HG03439 (cell line): ENCODE measurements at regions not wholly inside any gene's neighbourhood (a gene's known extent, or its start where the extent isn't known, plus 50 kb on each side); places are given as distances from the start of the nearest gene placed in this dataset.

Source experiments
- ATAC-seq: cut with Tn5 transposase; IDR thresholded peaks from one replicate; pipeline ENCODE4 v1.9.1; 2021; ENCODE audit warnings: mild to moderate bottlenecking, moderate library complexity; ENCODE audit not compliant: unreplicated experiment

GRCh38 chr6:120137492-120137891, 787.9 kb upstream of the MAN1A1 start:
- ATAC-seq = no peak

DNA sequence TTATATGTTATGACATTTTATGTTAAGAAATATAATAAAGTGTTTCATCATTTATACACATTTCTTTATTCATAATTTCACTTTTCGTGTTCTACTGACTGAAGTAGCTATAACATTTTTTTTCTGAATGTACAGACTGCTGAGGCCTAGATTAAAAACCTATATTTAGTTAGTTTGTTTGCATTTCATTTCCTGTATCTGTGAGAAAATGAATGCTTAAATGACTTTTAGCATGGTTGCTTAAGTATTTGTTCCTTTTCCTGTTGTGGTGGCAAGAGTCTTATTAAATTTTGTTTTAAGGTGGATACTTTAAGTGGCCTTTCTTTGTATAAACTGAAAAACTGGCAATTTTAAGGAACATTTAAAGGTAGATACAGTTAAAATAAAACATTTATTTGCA, 779.7 kb upstream of the MAN1A1 start:
- no peak for ATAC-seq

DNA sequence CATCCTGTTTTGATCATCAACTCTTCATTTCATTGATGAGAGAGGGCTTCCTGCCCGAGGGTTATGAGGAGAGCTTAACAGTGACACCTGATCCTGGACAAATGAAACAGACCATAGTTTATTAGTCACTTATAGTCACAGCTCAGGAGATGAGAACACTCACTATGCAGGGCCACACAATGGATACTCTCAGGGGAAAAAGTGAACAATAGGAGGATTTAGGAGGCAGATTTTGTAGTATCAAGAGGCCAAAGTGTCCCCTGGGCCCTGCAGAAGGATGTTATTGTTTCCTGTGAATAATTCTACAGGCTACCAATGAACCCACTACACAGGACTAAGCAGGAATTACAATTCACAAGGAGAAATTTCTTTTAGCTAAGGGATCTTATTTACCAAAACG, 772.8 kb upstream of the MAN1A1 start:
- no peak for ATAC-seq

DNA sequence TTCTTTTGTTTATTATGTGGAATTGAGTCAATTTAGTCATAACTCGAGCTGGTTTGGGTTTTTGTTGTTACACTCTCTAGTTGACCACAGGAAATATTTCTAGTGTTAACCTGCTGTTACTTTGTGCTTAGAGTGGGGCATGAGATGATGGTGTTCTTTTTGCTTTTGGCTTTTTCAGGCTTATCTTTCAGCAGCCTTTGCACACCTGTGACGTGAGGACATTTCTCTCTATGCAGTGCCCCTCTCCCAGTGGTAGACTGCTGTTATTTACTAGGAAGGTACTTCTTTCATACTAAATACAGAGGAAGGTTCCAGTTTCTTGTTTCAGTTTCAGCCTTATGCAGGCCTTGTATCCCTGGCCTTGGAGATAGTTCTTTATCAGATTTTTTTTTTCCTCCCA, 766.8 kb upstream of the MAN1A1 start:
- no peak for ATAC-seq

DNA sequence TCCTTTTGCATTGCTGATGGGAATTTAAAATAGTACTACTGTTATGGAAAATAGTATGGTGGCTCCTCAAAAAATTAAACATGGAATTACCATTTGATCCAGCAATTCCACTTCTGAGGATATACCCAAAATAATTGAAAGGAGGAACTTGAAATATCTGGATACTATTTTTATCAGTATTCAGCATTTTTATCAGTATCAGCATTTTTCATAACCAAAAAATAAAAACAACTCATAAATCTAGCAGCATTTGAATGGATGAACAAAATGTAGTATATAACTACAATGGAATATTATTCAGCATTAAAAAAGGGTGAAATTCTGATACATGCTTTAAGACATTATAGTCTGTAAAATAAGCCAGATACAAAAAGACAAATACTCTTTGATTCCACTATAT, 763.4 kb upstream of the MAN1A1 start:
- no peak for ATAC-seq

- no peak for ATAC-seq
Measured at GRCh38 chr6:120111001-120111400, 761.4 kb upstream of the MAN1A1 start.

DNA sequence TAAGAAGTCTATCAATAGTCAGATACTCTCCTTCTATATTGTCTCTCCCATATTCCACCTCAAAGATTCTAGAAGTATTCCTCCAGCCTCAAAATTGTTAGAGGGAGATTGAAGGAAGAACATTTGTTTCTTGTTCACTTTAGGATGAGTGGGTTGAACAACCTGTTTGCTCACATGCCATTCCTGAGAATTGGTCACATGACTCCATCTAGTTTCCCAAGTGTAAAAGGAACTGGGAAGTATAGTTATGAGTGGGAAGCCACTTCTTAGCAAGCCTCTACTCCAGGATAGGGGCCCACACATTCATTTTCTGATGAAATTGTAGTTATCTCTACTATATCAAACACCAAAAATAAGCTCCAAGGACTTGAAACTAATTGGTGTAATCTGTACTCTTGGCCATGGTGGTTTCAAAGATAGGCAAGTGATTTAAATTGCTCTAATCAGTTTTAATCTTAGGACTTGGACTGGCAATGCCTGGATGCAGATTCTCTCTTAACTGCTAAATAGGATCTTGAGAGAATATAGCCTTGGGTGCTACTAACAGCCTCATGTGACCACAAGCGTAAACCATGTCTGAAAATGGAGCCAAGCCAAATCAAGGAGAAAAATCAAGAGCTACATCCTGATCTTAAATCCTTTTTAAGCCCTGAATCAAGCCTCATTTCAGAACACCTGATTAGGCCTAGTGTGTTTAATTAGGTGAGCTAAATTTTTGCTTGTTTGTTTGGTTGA, 758.7 kb upstream of the MAN1A1 start:
- ATAC-seq = no peak

- no peak for ATAC-seq
Measured at GRCh38 chr6:120103618-120104017, 754.1 kb upstream of the MAN1A1 start.

- no peak for ATAC-seq
Measured at GRCh38 chr6:120096696-120097260, 747.2 kb upstream of the MAN1A1 start.

DNA sequence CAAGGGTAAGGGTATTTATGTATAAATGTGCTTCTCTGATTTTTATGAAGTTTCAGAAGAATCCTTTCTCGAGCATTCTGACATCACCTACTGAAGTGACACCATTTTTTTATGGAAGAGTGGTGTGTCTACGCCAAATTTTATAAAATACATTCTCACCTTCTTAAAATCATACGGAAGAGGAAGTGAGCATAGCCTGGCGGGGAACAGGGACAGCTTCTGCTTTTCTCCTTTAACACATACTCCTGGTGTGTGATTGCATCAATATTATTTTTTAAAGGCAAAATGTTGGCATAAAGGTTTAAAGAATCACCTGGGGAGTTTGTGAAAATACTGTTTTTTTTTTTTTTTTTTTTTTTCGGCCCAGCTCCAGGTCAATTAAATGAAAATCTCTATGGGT, 733.6 kb upstream of the MAN1A1 start:
- ATAC-seq = no peak

- ATAC-seq = no peak
Measured at GRCh38 chr6:120077489-120077888, 727.9 kb upstream of the MAN1A1 start.

DNA sequence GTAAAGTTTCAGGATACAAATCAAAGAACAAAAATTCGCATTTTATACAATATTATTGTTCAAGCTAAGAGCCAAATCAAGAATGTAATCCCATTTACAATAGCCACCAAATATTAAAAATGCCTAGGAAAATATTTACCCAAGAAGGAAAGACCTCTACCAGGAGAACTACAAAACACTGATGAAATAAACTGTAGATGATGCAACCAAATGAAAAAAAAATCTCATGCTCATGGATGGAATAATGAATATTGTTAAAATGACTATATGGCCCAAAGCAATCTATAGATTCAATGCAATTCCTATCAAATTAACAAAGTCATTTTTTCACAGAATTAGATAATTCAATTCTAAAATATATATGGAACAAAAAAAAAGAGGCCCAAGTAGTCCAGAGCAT, 708.8 kb upstream of the MAN1A1 start:
- no peak for ATAC-seq

- peak; percentile 78 for ATAC-seq
Measured at GRCh38 chr6:120056085-120056484, 706.5 kb upstream of the MAN1A1 start.

DNA sequence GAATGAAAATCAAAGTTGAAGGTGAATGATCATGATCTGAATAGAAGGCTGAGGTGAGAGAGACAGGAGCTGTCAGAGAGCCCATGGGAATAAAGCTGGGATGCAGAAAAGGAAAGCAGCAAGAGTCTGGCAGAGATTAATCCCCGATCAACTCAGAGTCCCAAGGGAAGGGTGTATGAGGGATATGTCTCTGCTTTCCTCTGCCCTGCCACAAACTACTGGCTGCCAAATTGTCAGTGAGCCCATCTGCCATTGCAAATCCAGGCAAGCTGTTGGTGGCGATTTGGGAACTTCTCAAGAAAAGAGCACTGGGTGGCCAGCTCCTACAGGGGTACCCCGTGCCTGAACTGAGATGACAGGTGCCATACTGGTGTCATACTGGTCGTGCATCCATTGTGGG, 705.5 kb upstream of the MAN1A1 start:
- ATAC-seq = no peak

DNA sequence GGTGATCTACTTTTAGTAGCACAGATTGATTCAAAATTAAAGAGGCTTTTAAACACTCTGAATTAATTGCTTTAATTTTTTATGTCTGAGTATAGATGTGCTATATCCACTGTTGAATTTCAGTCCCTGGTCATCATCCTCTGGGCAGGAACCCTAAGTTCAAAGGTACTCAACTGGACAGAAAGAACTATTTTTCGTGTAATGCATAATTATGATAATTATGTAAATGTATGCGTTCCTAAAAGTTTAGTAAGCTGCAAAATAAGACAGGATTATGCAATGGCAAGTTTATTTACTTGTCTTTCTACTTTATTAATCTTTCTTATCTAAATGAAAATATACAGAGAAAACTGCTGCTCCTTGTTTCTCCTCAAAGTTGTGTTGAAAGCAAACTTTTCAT, 690.1 kb upstream of the MAN1A1 start:
- ATAC-seq = no peak

DNA sequence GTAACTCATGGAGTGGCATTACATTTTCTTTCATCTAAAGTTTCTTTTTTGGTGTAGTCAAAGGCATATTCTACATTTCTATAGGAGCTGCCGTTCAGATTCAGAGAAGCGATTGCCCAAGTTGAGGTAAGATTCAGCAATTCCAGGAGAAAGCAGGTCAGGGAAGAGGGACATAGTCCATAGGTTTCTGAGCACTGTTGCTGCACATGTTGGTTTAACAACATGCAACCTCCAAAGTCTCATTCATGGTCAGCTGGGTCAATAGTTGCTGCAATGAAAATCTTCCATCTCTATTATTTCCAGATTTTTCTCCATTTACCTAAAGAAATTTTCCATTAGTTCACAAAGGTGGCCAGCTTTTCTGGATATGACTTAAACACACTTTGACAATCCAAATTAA, 682.3 kb upstream of the MAN1A1 start:
- no peak for ATAC-seq

GRCh38 chr6:120026791-120027190, 677.2 kb upstream of the MAN1A1 start:
- no peak for ATAC-seq

- ATAC-seq = no peak
Measured at GRCh38 chr6:120010075-120010474, 660.5 kb upstream of the MAN1A1 start.

GRCh38 chr6:120005292-120005976, 655.9 kb upstream of the MAN1A1 start:
- no peak for ATAC-seq

DNA sequence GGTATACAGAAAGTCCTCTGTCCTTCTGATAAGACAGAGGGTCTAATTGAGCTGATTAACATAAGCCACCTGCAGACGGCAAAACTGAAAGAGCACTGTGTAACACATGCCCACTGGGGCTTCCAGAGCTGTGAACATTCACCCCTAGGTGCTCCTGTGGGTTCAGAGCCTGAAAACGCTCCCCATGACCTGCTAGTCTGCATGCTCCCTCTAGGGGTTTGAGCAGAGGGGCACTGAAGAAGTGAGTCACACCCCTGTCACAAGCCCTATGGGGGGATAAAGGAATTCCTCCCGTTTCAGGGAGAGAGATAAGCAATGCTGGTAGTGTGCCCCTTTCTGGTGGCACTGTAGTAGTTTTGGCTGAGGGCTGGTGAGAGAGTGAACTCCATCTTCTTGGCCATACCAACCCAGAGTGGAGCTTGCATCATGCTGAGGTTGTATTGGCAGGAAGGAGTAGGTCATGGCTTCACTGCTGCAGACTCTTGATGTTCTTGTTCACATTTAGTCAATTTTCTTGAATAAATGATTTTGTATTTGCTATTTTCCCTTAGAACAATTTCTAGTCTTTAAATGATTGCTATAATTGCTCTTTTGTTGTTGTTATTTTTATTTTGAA, 637.5 kb upstream of the MAN1A1 start:
- no peak for ATAC-seq

- ATAC-seq = no peak
Measured at GRCh38 chr6:119985952-119986736, 636.6 kb upstream of the MAN1A1 start.
